ENCODE measurements at regions not wholly inside any gene's neighbourhood (a gene's known extent, or its start where the extent isn't known, plus 50 kb on each side); places are given as distances from the start of the nearest gene placed in this dataset.
A peak's percentile ranks its signal among the peaks of the same experiment; 100 is the strongest.

GRCh38 chr2:172210599-172210998 is 107.9 kb upstream of the DLX2 start:
- no peak overlapping the region for H3K4me3 ChIP-seq (replicated peaks in 1 of 2; ENCODE audit: low read depth in 2 of 2, low read length in 2 of 2)
- TF ChIP-seq CTCF (IDR thresholded peaks at IDR 0.05; ENCODE audit: low read depth, low read length), result no peak
- no peak for DNase-seq (ENCODE audit: low read depth in 2 of 2)

GRCh38 chr2:172211512-172211911 is 108.8 kb upstream of the DLX2 start:
- no peak for TF ChIP-seq CTCF (IDR thresholded peaks at IDR 0.05; ENCODE audit: low read depth, low read length)
- no peak overlapping the region for H3K4me3 ChIP-seq (replicated peaks in 1 of 2; ENCODE audit: low read depth in 2 of 2, low read length in 2 of 2)
- peak in 1 of 2 donors; percentile 18 for DNase-seq (ENCODE audit: low read depth in 2 of 2)

- TF ChIP-seq CTCF (IDR thresholded peaks at IDR 0.05; ENCODE audit: low read depth, low read length), result no peak
- DNase-seq (ENCODE audit: low read depth in 2 of 2), result no peak
- no peak overlapping the region for H3K4me3 ChIP-seq (replicated peaks in 1 of 2; ENCODE audit: low read depth in 2 of 2, low read length in 2 of 2)
These were observed 110.6 kb upstream of the DLX2 start for GRCh38 chr2:172213116-172213860.

GRCh38 chr2:172214252-172214651 is 111.6 kb upstream of the DLX2 start:
- TF ChIP-seq CTCF (IDR thresholded peaks at IDR 0.05; ENCODE audit: low read depth, low read length), result no peak
- H3K4me3 ChIP-seq (replicated peaks in 1 of 2; ENCODE audit: low read depth in 2 of 2, low read length in 2 of 2), result no peak overlapping the region
- no peak for DNase-seq (ENCODE audit: low read depth in 2 of 2)

GRCh38 chr2:172215172-172215935 is 112.7 kb upstream of the DLX2 start:
- no peak overlapping the region for H3K4me3 ChIP-seq (replicated peaks in 1 of 2; ENCODE audit: low read depth in 2 of 2, low read length in 2 of 2)
- DNase-seq (ENCODE audit: low read depth in 2 of 2), result peak in 1 of 2 donors; percentile 47
- no peak for TF ChIP-seq CTCF (IDR thresholded peaks at IDR 0.05; ENCODE audit: low read depth, low read length)

GRCh38 chr2:172215936-172216335 is 113.2 kb upstream of the DLX2 start:
- DNase-seq (ENCODE audit: low read depth in 2 of 2), result no peak
- H3K4me3 ChIP-seq (replicated peaks in 1 of 2; ENCODE audit: low read depth in 2 of 2, low read length in 2 of 2), result no peak overlapping the region
- no peak for TF ChIP-seq CTCF (IDR thresholded peaks at IDR 0.05; ENCODE audit: low read depth, low read length)
